Endothelial cell (in vitro differentiated cells): ENCODE measurements at regions not wholly inside any gene's neighbourhood (a gene's known extent, or its start where the extent isn't known, plus 50 kb on each side); places are given as distances from the start of the nearest gene placed in this dataset.

Experiments used
- DNase-seq: peaks from one replicate; pipeline ENCODE4 v3.0.0; 2021; ENCODE audit warnings: low spot score
- H3K27ac Mint-ChIP-seq: one replicate; pipeline ENCODE4 v1.8.0; 2021; ENCODE audit warnings: mixed read lengths, inconsistent platforms; ENCODE audit not compliant: unreplicated experiment
- H3K27me3 Mint-ChIP-seq: one replicate; pipeline ENCODE4 v1.8.0; 2021; ENCODE audit warnings: mild to moderate bottlenecking, moderate library complexity, mixed read lengths, inconsistent platforms; ENCODE audit not compliant: unreplicated experiment
- H3K36me3 Mint-ChIP-seq: one replicate; pipeline ENCODE4 v1.8.0; 2021; ENCODE audit warnings: mild to moderate bottlenecking, low read depth, mixed read lengths, inconsistent platforms; ENCODE audit not compliant: unreplicated experiment
- H3K4me1 Mint-ChIP-seq: one replicate; pipeline ENCODE4 v1.8.0; 2021; ENCODE audit warnings: mild to moderate bottlenecking, mixed read lengths, inconsistent platforms; ENCODE audit not compliant: unreplicated experiment
- H3K4me3 Mint-ChIP-seq: one replicate; pipeline ENCODE4 v1.8.0; 2021; ENCODE audit warnings: mild to moderate bottlenecking, mixed read lengths, inconsistent platforms; ENCODE audit not compliant: unreplicated experiment
- H3K9me3 Mint-ChIP-seq: one replicate; pipeline ENCODE4 v1.8.0; 2021; ENCODE audit warnings: mixed read lengths, inconsistent platforms; ENCODE audit not compliant: unreplicated experiment
- CTCF ChIP-seq: fragments of 200-600 bp; sonication (generic); IDR thresholded peaks from one replicate; pipeline ENCODE4 v1.5.0; 2021; ENCODE audit warnings: antibody characterized with exemption; ENCODE audit not compliant: unreplicated experiment

DNA sequence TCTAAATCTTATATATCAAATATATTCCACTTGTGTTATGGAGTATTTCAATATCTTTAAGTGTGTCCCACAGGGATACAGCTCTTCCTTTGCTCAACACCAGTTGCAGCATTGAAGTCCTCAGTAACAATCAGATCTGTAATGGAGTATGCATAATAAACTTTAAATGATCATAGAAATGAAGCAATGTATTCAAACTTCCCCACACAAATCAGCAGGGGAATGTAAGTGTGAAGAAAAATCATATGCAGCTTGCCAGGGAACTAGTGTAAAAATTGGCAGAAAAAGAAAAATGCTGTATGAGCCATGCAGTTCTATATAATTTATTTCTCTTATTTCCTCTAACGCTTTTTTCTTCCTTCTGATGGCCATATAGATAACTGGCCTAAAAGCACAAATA lies 444.3 kb upstream of the VSTM2A start:
- H3K9me3 Mint-ChIP-seq: no peaks in the 10 kb centered on the region
- TF ChIP-seq CTCF: no peak
- no peaks in the 10 kb centered on the region for H3K36me3 Mint-ChIP-seq
- no peaks in the 10 kb centered on the region for H3K4me1 Mint-ChIP-seq
- no peak overlapping the region for H3K4me3 Mint-ChIP-seq
- H3K27me3 Mint-ChIP-seq: peaks cover 1% of the 10 kb centered on the region
- DNase-seq: no peak
- H3K27ac Mint-ChIP-seq: no peak overlapping the region

GRCh38 chr7:54109501-54109900 lies 432.7 kb upstream of the VSTM2A start:
- TF ChIP-seq CTCF: no peak
- Mint-ChIP-seq H3K27me3 (no peaks in the 10 kb centered on the region), H3K36me3 (no peaks in the 10 kb centered on the region), H3K4me3 (no peak overlapping the region), H3K9me3 (no peaks in the 10 kb centered on the region), H3K4me1 (no peaks in the 10 kb centered on the region), H3K27ac (no peak overlapping the region)
- DNase-seq: no peak

DNA sequence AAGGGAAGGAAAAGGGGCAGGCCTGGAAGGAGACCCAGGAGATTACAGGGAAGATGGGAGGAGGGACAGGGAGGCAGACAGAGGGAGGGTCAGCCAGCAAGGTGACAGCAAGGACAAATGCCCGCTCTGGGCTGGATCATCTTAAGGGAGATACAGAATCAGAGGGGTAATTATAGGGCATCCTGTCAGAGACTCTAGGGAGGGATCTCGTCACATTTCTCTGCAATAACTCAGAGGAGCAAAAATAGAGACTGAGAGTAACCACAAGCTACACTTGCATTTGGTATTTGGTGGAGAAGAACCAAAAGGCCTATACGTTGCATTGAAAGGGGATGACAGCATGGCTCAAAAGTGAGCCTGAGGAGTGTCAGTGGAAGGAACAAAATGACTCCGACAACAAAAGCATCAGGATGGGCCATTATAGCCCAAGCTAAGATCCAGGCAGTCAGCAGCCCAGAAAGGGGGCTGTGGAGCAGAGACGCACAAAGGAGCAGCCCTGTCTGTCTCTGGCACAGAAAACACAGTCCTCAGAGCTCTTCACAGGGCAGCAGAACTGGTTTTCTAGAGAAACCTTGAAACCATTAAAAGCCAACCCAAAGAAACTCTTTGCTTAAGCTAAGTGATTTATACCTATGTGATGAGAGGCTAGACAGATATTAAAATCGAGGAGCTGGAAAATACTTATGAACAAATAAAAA lies 430.2 kb upstream of the VSTM2A start:
- Mint-ChIP-seq H3K27ac (no peak overlapping the region), H3K9me3 (no peaks in the 10 kb centered on the region), H3K36me3 (no peaks in the 10 kb centered on the region), H3K4me1 (no peaks in the 10 kb centered on the region), H3K4me3 (no peak overlapping the region), H3K27me3 (no peaks in the 10 kb centered on the region)
- no peak for TF ChIP-seq CTCF
- no peak for DNase-seq

DNA sequence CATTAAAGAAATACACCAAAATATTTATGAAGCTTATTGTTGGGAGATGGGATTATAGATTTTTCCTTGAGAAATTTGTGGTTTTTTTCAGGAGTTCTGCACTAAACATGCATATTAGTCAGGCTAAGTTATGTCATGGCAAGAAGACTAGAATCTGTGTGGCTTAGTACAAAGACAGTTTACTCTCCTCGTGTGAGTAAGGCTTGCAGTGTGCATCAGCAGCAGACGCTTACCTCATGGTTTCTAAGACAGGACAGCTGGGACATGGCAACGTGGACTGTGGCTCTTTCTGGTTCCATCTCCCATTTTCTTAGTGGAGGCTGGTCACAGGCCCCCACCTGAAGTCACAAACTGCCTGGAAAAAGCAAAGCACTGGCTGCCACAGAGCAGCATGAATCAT lies 429.6 kb upstream of the VSTM2A start:
- no peaks in the 10 kb centered on the region for H3K4me1 Mint-ChIP-seq
- H3K27me3 Mint-ChIP-seq: no peaks in the 10 kb centered on the region
- H3K36me3 Mint-ChIP-seq: no peaks in the 10 kb centered on the region
- H3K9me3 Mint-ChIP-seq: no peaks in the 10 kb centered on the region
- H3K4me3 Mint-ChIP-seq: no peak overlapping the region
- TF ChIP-seq CTCF: no peak
- no peak overlapping the region for H3K27ac Mint-ChIP-seq
- no peak for DNase-seq

DNA sequence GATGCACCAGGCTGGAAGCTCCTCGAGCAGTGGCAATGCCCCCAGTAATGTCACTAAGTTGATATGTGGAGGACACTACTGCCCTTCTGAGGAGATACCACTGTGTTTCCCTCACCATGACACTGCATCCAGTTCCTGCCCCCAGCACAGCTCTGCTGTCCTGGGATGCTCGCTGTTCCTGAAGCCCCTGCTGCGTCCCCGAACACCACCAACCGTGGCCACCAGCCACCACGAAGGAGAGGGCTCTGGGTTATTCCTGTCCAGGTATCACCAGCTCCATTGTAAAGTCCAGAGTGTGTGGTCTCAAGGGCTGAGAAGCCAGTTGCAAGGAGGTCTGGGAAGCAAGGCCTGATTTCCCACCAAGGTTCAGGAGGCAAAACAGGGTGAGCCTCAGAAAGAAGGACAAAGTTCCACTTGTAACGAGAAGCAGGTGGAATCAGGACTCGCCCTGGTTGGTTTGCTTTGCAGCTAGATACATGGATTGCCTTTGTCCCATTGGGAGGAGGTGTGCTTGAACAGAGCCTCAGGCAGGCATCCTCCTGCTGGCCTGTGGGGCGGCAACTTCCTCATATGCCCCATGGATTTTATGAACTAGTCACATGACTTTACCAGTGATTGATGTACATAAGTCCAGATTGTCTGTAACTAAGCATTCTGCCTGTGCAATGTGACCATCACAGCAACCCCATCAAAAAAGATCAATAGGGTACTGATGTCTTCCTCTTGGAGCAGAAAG lies 427.0 kb upstream of the VSTM2A start:
- no peak overlapping the region for H3K4me3 Mint-ChIP-seq
- no peaks in the 10 kb centered on the region for H3K4me1 Mint-ChIP-seq
- TF ChIP-seq CTCF: no peak
- DNase-seq: no peak
- no peak overlapping the region for H3K27ac Mint-ChIP-seq
- no peaks in the 10 kb centered on the region for H3K9me3 Mint-ChIP-seq
- H3K27me3 Mint-ChIP-seq: no peaks in the 10 kb centered on the region
- H3K36me3 Mint-ChIP-seq: no peaks in the 10 kb centered on the region
